ENCODE measurements at regions not wholly inside any gene's neighbourhood (a gene's known extent, or its start where the extent isn't known, plus 50 kb on each side); places are given as distances from the start of the nearest gene placed in this dataset.
"Not testable (repeated sequence)": the region's sequence is repeated elsewhere in the genome, so short reads cannot be mapped to it uniquely, and the experiment has no call there.

- peak; percentile 38 for DNase-seq (ENCODE audit: low read depth)
Observed at GRCh38 chr5:115435778-115436712, 108.5 kb downstream of the FEM1C start.

DNA sequence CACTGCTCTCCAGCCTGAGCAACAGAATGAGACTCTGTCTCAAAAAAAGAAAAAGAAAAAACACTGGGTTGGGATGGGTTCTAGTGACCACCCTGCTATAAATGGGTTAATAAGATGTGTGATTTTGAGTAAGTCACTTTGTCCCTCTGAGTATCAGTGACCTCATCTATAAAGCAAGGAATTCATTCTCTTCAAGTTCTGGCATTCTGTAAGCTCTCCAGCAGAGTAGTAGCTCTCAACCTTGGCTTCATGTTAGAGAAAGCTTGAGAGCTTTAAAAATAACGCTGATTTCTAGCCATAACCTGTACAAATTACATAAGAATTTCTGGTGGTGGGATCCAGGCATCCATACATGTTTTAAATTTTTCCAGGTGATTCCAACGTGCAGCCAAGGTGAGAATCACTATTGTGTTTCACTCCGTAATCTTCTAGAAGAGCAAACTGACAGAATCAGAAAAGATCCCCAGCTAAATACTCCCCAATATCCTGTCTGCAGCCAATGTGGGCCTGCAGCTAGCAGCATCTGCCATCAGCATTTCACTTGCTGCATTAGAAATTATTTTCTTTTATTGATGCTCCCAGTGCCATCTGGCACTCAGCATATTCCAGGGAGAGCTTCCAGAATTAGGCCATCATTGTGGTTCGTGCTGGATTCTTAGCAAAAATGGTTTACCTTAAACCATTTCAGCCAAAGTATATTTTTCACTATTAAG lies 109.4 kb downstream of the FEM1C start:
- DNase-seq (ENCODE audit: low read depth), result no peak

DNA sequence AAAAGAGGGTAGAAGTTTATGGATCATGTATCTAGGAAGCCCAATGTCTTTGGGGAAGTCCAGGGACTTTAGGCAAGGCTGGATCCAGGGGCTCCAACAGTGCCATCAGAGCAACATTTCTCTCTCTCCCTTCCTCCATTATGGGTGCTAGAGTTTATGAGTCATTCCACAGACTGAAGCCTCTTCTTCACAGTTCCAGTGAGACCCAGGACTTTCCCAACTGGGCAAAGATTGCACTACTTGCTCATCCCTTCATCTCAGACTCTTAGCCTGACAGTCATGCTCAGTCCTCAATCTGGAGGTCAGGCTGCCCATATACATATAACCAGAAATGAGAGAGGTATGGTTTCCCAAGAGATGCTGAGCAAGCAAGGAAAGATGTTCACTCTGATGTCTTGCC lies 110.7 kb downstream of the FEM1C start:
- no peak for DNase-seq (ENCODE audit: low read depth)

DNA sequence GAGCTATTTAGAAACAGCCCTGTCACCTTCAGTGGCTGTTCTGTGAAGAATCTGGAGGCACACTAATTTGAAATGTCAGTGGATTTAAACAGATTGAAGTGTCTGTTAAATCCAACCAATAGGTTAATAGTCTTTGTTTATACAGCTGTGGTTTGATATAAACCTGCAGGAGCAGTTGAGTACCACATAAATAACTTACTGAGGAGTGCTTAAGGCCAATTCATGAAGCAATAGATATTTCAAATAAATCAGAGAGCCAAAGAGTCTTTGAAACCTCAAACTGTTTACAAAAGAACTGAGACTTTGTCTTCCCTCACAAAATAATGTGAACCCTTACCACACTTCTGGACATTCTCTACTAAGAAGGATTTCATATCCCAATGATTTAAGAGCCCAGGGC lies 111.9 kb downstream of the FEM1C start:
- DNase-seq (ENCODE audit: low read depth), result peak; percentile 52

GRCh38 chr5:115431116-115431515 lies 113.5 kb downstream of the FEM1C start:
- DNase-seq (ENCODE audit: low read depth), result no peak

DNA sequence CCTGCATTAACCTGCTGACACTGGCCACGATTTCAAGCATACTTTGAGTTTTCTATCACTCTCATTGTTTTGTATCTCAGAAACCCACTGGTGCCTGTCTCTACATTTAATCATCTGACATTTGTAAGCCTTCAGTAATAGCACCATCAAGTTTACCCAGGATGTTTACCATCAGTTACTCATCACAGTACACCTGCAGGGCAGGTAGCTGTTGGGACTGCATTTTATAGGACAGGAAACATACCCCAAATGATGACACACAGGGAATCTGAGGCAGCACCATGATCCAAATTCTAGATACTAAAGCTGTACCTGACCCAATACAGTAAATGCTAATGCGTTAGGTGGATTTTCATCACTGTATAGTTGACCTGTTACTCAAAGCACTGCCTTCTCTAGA lies 114.2 kb downstream of the FEM1C start:
- no peak for DNase-seq (ENCODE audit: low read depth)

GRCh38 chr5:115429345-115429940 lies 115.1 kb downstream of the FEM1C start:
- DNase-seq (ENCODE audit: low read depth), result no peak

DNA sequence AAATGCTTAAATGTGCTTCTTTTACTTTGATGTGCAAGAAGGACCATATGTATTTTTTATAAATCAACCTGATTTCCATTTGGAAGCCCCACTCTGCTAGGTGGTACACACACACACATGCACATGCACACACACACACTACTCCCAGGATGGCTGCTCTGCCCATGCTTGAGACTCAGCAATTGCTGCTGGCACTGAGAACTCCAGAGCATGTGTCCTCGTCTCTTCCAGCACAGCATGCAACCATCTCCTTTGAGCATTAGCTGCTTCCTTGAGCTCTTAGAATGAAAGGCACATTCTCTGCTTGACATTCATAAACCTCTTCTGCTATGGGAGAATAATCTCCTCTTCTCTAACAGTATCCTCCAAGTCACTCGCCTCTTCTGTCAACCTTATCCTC lies 115.9 kb downstream of the FEM1C start:
- no peak for DNase-seq (ENCODE audit: low read depth)

DNA sequence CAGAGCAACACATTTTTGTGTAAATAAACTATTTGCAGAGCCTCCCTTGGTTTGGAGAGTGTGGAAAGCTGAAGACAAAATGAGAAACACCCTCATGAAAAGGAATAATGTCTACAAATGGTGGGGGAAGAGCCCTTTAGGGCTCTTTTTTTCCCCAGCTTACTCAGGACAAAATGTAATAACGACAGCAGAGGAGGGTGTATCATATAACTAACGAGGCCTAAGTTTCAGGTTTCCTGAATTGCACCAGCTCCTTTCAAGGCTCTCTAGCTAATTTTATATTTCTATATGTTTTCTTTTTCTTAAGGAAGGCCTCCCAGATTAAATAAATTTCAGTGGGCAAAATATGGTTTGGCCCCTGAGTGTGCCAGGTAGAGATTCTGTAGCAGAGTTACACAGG lies 116.3 kb downstream of the FEM1C start:
- no peak for DNase-seq (ENCODE audit: low read depth)

DNA sequence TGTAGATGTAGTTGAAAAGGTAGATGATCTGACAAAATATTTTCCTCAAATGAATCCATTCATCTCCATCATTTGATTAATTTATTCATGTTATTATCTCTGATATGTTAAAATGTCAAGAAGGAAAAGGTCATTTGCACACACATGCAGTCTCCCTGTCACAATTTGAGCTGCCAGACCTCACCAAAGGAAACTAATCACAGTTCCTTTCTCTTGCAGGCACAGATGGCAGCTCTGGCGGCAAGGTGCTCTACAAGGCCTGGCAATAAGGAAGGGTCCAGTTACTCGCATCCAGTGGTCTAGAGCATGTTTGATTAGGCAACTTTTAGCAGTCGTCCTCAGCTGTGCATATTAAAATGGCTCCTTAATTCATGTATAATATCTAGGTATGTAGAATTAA lies 120.1 kb downstream of the FEM1C start:
- DNase-seq (ENCODE audit: low read depth), result no peak

- DNase-seq (ENCODE audit: low read depth), result no peak
Observed at GRCh38 chr5:115424030-115424429, 120.5 kb downstream of the FEM1C start.

GRCh38 chr5:115423541-115423940 lies 121.0 kb downstream of the FEM1C start:
- no peak for DNase-seq (ENCODE audit: low read depth)

DNA sequence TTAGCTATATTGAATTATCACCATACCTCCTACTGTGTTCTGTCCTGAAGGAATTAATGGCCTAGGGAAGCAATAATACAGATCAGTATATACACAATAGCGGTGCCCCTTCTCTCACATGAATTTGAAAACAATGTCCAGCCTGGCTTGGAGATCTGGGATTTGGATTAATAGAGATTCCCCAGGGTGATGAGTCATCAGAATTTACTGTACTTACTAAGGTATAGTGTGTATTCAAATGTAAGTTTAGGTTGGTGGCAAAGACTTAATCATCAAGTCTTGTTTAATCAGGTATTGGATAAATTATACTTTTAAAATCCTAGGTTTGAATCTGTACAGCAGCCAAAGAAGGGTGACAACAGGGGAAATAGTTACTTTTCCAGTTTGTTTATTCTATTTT lies 121.5 kb downstream of the FEM1C start:
- DNase-seq (ENCODE audit: low read depth), result no peak

DNA sequence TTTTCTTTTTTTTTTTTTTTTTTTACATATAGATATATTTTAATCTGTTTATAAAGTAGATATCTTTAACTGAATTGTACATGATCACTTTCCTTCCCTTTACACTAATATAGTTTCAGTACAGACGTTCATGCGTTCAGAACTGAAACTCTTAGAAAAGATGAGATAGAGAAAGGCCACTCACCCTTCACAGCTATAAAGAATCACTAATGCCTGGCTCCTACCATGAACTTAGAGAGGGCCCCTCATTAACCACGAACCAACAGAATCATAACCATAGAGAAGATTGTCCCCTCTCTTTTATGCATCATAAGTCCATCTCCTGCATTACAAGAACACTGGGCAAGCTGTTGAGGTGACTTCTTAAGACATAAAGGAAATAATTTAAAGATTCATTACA lies 123.8 kb downstream of the FEM1C start:
- DNase-seq (ENCODE audit: low read depth), result not testable (repeated sequence)

GRCh38 chr5:115419846-115420585 lies 123.6 kb upstream of the CCDC112 start:
- DNase-seq (ENCODE audit: low read depth), result peak; percentile 95

DNA sequence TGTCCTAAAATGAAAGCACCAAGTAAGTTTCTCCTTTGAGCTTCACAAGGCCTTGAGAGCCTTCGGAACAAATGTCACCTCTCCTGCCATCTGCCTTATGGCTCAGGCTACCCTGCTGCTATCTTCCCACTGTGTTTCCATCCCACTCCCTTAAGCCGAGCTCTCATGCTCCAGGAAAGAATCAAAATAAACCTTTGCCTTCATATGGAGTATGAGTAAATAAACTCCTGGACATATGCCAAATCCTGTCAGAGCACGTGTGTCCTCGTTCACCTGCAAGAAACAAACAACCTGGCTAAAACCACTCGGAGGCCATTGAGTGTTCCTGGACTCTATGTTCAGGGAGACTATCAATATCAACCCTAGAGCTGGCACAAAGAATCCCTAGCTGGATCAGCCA lies 122.3 kb upstream of the CCDC112 start:
- DNase-seq (ENCODE audit: low read depth), result no peak

- no peak for DNase-seq (ENCODE audit: low read depth)
Observed at GRCh38 chr5:115417076-115417475, 120.6 kb upstream of the CCDC112 start.

DNA sequence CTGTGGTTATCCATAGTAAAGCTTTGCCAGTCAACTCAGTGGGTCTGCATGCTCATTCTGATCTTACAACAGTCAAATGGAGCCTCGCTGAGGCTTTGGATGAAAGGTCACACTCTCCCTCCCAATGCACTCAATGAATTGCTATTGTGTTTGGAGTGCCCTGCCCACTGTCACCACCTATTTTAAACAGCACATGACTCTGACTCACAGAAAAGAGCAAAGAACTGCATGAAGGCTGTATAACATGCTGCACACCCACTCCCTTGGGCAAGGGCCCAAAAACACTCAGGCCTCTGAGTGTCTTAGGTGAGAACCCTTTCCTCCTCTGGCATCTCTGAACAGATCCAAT lies 118.7 kb upstream of the CCDC112 start:
- no peak for DNase-seq (ENCODE audit: low read depth)

- peak; percentile 97 for DNase-seq (ENCODE audit: low read depth)
Observed at GRCh38 chr5:115414406-115415142, 118.1 kb upstream of the CCDC112 start.

DNA sequence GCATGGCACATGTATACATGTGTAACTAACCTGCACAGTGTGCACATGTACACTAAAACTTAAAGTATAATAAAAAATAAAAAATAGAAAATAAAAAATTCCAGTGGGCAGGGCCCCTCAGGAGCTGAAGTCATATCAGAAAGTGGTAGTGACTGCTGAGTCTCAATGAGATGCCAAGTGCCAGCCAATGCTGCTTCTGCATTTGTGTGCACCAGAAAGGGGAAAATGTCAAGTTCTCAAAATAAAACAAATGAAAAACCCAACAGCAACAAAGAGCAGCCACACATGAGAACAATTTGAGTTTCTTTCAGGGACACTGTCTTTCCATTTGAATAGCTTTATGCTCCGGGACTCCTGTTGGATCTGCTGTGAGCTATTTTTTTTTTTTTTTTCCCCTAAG lies 117.2 kb upstream of the CCDC112 start:
- DNase-seq (ENCODE audit: low read depth), result no peak

DNA sequence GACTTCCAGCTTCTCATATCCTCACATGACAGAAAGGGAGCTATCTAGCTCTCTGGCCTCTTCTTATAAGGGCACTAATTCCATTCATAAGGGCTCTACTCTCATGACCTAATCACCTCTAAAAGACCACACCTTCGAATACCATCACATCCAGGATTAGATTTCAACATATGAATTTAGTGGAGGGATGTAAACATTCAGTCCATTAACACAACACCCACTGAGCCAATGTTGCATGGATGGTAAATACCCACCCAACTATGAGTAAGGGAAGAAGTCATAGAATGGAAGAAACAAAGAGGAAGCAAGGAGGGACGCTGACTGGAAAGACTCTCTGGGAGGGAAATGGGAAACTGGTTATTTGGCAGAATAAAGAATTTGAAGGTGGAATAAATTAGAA lies 112.6 kb upstream of the CCDC112 start:
- no peak for DNase-seq (ENCODE audit: low read depth)
